SK-N-SH treated with all-trans-retinoic acid at 6 μM for 48 hours (cell line): ENCODE measurements at regions not wholly inside any gene's neighbourhood (a gene's known extent, or its start where the extent isn't known, plus 50 kb on each side); places are given as distances from the start of the nearest gene placed in this dataset.

ENCODE experiments used
- ATAC-seq: fragments of 200-7000 bp; cut with Tn5 transposase; 3 replicates; pipeline ENCODE4 v1.9.1; 2020; ENCODE audit warnings: mild to moderate bottlenecking, moderate library complexity
- ARNTL ChIP-seq: fragments of 450-650 bp; formaldehyde crosslinking; IDR thresholded peaks from 2 replicates; pipeline ENCODE4 v1.5.0; 2020; ENCODE audit warnings: low read depth, mild to moderate bottlenecking, moderate library complexity, borderline replicate concordance
- BACH2 ChIP-seq: fragments of 250-450 bp; sonication (Bioruptor Pico); IDR thresholded peaks from 2 replicates; pipeline ENCODE4 v1.9.0; 2021; ENCODE audit warnings: mild to moderate bottlenecking, borderline replicate concordance
- CSDC2 ChIP-seq: fragments of 250-450 bp; sonication (Bioruptor Pico); IDR thresholded peaks from 2 replicates; pipeline ENCODE4 v1.5.0; 2020; ENCODE audit warnings: mild to moderate bottlenecking, moderate library complexity
- ESRRG ChIP-seq: fragments of 250-450 bp; sonication (Bioruptor Pico); IDR thresholded peaks from 2 replicates; pipeline ENCODE4 v1.6.1; 2021; ENCODE audit warnings: mild to moderate bottlenecking
- GLIS3 ChIP-seq: fragments of 250-450 bp; sonication (Bioruptor Pico); IDR thresholded peaks from 2 replicates; pipeline ENCODE4 v1.5.0; 2020; ENCODE audit warnings: mild to moderate bottlenecking, moderate library complexity
- ISL1 ChIP-seq: fragments of 250-450 bp; sonication (Bioruptor Pico); IDR thresholded peaks from 2 replicates; pipeline ENCODE4 v2.1.2; 2022; ENCODE audit warnings: mild to moderate bottlenecking, moderate library complexity
- PPARA ChIP-seq: fragments of 250-450 bp; sonication (Bioruptor Pico); IDR thresholded peaks from 2 replicates; pipeline ENCODE4 v1.5.0; 2020; ENCODE audit warnings: mild to moderate bottlenecking, borderline replicate concordance
- RARB ChIP-seq: fragments of 250-450 bp; sonication (Bioruptor Pico); IDR thresholded peaks from 2 replicates; pipeline ENCODE4 v1.8.0; 2021; ENCODE audit warnings: mild to moderate bottlenecking, moderate library complexity
- SNAI2 ChIP-seq: fragments of 250-450 bp; sonication (Bioruptor Pico); IDR thresholded peaks from 2 replicates; pipeline ENCODE4 v1.5.0; 2020; ENCODE audit warnings: mild to moderate bottlenecking, moderate library complexity
- TCF4 ChIP-seq: fragments of 250-450 bp; sonication (Bioruptor Pico); IDR thresholded peaks from 2 replicates; pipeline ENCODE4 v1.8.0; 2021; ENCODE audit warnings: mild to moderate bottlenecking, moderate library complexity, borderline replicate concordance
- TSHZ2 ChIP-seq: fragments of 250-450 bp; sonication (Bioruptor Pico); IDR thresholded peaks from 2 replicates; pipeline ENCODE4 v1.5.0; 2020; ENCODE audit warnings: mild to moderate bottlenecking, moderate library complexity
- ZC3H10 ChIP-seq: fragments of 250-450 bp; sonication (Bioruptor Pico); IDR thresholded peaks from 2 replicates; pipeline ENCODE4 v1.5.1; 2021; ENCODE audit warnings: mild to moderate bottlenecking, moderate library complexity
- ZFP3 ChIP-seq: fragments of 250-450 bp; sonication (Bioruptor Pico); IDR thresholded peaks from 2 replicates; pipeline ENCODE4 v1.5.0; 2020; ENCODE audit warnings: mild to moderate bottlenecking, moderate library complexity
- ZFP30 ChIP-seq: fragments of 450-650 bp; formaldehyde crosslinking; IDR thresholded peaks from 2 replicates; pipeline ENCODE4 v1.5.0; 2022; ENCODE audit warnings: mild to moderate bottlenecking, moderate library complexity
- ZNF565 ChIP-seq: fragments of 450-650 bp; formaldehyde crosslinking; conservative IDR thresholded peaks from 2 replicates; pipeline ENCODE4 v1.5.0; 2020; ENCODE audit warnings: low read depth, mild to moderate bottlenecking, moderate library complexity
- ZNF8 ChIP-seq: fragments of 450-650 bp; formaldehyde crosslinking; IDR thresholded peaks from 2 replicates; pipeline ENCODE4 v1.5.0; 2020; ENCODE audit warnings: mild to moderate bottlenecking, moderate library complexity
- TF ChIP-seq, protein P1 (sequence below): fragments of 250-450 bp; sonication (Bioruptor Pico); IDR thresholded peaks from 2 replicates; pipeline ENCODE4 v1.5.1; 2021; ENCODE audit warnings: mild to moderate bottlenecking, moderate library complexity
- TF ChIP-seq, protein P2 (sequence below): fragments of 250-450 bp; sonication (Bioruptor Pico); IDR thresholded peaks from 2 replicates; pipeline ENCODE4 v1.5.1; 2020; ENCODE audit warnings: low read depth, mild to moderate bottlenecking, moderate library complexity
- TF ChIP-seq, protein P3 (sequence below): fragments of 250-450 bp; sonication (Bioruptor Pico); IDR thresholded peaks from 2 replicates; pipeline ENCODE4 v1.8.0; 2021; ENCODE audit warnings: low read depth, mild to moderate bottlenecking, moderate library complexity, borderline replicate concordance
- TF ChIP-seq, protein P4 (sequence below): fragments of 250-450 bp; sonication (Bioruptor Pico); IDR thresholded peaks from 2 replicates; pipeline ENCODE4 v1.8.0; 2020; ENCODE audit warnings: mild to moderate bottlenecking, moderate library complexity, borderline replicate concordance

DNA sequence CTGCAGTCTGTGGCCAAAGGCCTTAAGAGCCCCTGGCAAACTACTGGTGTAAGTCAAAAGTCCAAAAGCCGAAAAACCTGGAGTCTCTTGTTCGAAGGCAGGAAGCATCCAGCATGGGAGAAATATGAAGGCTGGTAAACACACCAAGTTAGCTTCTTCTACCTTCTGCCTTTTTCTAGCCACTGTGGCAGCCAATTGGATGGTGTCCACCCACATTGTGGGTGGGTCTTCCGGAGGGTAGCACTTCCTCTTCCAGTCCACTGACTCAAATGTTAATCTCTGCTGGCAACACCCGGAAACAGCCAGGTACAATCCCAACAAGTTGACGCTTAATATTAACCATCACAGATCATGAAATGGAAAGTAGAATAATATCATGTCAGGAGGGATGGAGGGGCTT lies 827.6 kb downstream of the SORCS1 start:
- ATAC-seq = no peak
- TF ChIP-seq, protein P1, sequence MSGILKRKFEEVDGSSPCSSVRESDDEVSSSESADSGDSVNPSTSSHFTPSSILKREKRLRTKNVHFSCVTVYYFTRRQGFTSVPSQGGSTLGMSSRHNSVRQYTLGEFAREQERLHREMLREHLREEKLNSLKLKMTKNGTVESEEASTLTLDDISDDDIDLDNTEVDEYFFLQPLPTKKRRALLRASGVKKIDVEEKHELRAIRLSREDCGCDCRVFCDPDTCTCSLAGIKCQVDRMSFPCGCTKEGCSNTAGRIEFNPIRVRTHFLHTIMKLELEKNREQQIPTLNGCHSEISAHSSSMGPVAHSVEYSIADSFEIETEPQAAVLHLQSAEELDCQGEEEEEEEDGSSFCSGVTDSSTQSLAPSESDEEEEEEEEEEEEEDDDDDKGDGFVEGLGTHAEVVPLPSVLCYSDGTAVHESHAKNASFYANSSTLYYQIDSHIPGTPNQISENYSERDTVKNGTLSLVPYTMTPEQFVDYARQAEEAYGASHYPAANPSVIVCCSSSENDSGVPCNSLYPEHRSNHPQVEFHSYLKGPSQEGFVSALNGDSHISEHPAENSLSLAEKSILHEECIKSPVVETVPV (CRISPR knock-in tag) = no peak
- TF ChIP-seq, protein P2, sequence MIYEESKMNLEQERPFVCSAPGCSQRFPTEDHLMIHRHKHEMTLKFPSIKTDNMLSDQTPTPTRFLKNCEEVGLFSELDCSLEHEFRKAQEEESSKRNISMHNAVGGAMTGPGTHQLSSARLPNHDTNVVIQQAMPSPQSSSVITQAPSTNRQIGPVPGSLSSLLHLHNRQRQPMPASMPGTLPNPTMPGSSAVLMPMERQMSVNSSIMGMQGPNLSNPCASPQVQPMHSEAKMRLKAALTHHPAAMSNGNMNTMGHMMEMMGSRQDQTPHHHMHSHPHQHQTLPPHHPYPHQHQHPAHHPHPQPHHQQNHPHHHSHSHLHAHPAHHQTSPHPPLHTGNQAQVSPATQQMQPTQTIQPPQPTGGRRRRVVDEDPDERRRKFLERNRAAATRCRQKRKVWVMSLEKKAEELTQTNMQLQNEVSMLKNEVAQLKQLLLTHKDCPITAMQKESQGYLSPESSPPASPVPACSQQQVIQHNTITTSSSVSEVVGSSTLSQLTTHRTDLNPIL (CRISPR knock-in tag) = no peak
- TF ChIP-seq GLIS3 (no peak), BACH2 (CRISPR knock-in tag) (no peak), ZFP3 (CRISPR knock-in tag) (no peak), ZNF8 (CRISPR knock-in tag) (no peak), TSHZ2 (no peak), ARNTL (CRISPR knock-in tag) (no peak), TCF4 (CRISPR knock-in tag) (no peak), PPARA (CRISPR knock-in tag) (no peak), SNAI2 (no peak), ISL1 (CRISPR knock-in tag) (no peak), RARB (CRISPR knock-in tag) (no peak), ZNF565 (CRISPR knock-in tag) (no peak), CSDC2 (CRISPR knock-in tag) (no peak)
- TF ChIP-seq, protein P3, sequence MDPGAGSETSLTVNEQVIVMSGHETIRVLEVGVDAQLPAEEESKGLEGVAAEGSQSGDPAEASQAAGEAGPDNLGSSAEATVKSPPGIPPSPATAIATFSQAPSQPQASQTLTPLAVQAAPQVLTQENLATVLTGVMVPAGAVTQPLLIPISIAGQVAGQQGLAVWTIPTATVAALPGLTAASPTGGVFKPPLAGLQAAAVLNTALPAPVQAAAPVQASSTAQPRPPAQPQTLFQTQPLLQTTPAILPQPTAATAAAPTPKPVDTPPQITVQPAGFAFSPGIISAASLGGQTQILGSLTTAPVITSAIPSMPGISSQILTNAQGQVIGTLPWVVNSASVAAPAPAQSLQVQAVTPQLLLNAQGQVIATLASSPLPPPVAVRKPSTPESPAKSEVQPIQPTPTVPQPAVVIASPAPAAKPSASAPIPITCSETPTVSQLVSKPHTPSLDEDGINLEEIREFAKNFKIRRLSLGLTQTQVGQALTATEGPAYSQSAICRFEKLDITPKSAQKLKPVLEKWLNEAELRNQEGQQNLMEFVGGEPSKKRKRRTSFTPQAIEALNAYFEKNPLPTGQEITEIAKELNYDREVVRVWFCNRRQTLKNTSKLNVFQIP (CRISPR knock-in tag) = no peak
- TF ChIP-seq, protein P4, sequence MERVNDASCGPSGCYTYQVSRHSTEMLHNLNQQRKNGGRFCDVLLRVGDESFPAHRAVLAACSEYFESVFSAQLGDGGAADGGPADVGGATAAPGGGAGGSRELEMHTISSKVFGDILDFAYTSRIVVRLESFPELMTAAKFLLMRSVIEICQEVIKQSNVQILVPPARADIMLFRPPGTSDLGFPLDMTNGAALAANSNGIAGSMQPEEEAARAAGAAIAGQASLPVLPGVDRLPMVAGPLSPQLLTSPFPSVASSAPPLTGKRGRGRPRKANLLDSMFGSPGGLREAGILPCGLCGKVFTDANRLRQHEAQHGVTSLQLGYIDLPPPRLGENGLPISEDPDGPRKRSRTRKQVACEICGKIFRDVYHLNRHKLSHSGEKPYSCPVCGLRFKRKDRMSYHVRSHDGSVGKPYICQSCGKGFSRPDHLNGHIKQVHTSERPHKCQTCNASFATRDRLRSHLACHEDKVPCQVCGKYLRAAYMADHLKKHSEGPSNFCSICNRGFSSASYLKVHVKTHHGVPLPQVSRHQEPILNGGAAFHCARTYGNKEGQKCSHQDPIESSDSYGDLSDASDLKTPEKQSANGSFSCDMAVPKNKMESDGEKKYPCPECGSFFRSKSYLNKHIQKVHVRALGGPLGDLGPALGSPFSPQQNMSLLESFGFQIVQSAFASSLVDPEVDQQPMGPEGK = no peak

DNA sequence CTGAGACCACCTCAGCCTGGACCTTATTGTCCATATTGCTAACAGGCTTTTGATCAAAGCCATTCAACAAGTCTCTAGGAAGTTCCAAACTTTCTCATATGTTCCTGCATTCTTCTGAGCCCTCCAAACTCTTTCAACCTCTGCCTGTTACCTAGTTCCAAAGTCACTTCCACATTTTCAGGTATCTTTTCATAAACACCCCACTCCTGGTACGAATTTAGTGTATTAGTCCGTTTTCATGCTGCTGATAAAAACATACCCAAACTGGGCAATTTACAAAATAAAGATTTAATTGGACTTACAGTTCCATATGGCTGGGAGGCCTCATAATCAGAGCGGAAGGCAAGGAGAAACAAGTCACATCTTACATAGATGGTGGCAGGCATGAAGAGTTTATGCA lies 836.8 kb downstream of the SORCS1 start:
- TF ChIP-seq BACH2 (CRISPR knock-in tag) (no peak), ARNTL (CRISPR knock-in tag) (no peak), ZC3H10 (CRISPR knock-in tag) (no peak), ZFP3 (CRISPR knock-in tag) (no peak), TCF4 (CRISPR knock-in tag) (no peak), GLIS3 (no peak), ZNF565 (CRISPR knock-in tag) (no peak), SNAI2 (no peak), ESRRG (no peak), TSHZ2 (no peak), CSDC2 (CRISPR knock-in tag) (no peak), ZFP30 (no peak), RARB (CRISPR knock-in tag) (no peak)
- TF ChIP-seq, protein P2 (CRISPR knock-in tag) = no peak
- TF ChIP-seq, protein P1 (CRISPR knock-in tag) = no peak
- ATAC-seq = no peak
